NCI-H526 (cell line): ENCODE measurements at regions not wholly inside any gene's neighbourhood (a gene's known extent, or its start where the extent isn't known, plus 50 kb on each side); places are given as distances from the start of the nearest gene placed in this dataset.
A peak's percentile ranks its signal among the peaks of the same experiment; 100 is the strongest.

Experiments
- DNase-seq, 2 experiments: peaks; one replicate each; lab custom pipeline; 2025; lab: John Stamatoyannopoulos, UW

- DNase-seq = no peak
These were observed 157.2 kb upstream of the KAZN start for GRCh38 chr1:14441302-14441741.

- DNase-seq = no peak
These were observed 155.8 kb upstream of the KAZN start for GRCh38 chr1:14442669-14443068.

- peak; percentile 14 to 50 for DNase-seq
These were observed 155.2 kb upstream of the KAZN start for GRCh38 chr1:14443164-14443787.

- DNase-seq = no peak
These were observed 147.3 kb upstream of the KAZN start for GRCh38 chr1:14451217-14451616.

GRCh38 chr1:14452551-14452950 is 145.9 kb upstream of the KAZN start:
- no peak for DNase-seq

- DNase-seq = no peak
These were observed 138.3 kb upstream of the KAZN start for GRCh38 chr1:14460173-14460572.

GRCh38 chr1:14462851-14463250 is 135.6 kb upstream of the KAZN start:
- peak in 1 of 2 experiments; percentile 9 for DNase-seq

GRCh38 chr1:14466006-14466405 is 132.5 kb upstream of the KAZN start:
- DNase-seq = peak; percentile 76 to 77

- DNase-seq = no peak
These were observed 131.4 kb upstream of the KAZN start for GRCh38 chr1:14467112-14467511.

GRCh38 chr1:14468751-14469150 is 129.7 kb upstream of the KAZN start:
- DNase-seq = no peak

- DNase-seq = no peak
These were observed 127.7 kb upstream of the KAZN start for GRCh38 chr1:14470802-14471201.

- no peak for DNase-seq
These were observed 123.6 kb upstream of the KAZN start for GRCh38 chr1:14474856-14475255.

GRCh38 chr1:14476170-14476955 is 122.1 kb upstream of the KAZN start:
- no peak for DNase-seq

GRCh38 chr1:14478120-14478519 is 120.4 kb upstream of the KAZN start:
- no peak for DNase-seq

GRCh38 chr1:14479865-14480264 is 118.6 kb upstream of the KAZN start:
- DNase-seq = no peak

- DNase-seq = no peak
These were observed 115.6 kb upstream of the KAZN start for GRCh38 chr1:14482784-14483450.

GRCh38 chr1:14485285-14485684 is 113.2 kb upstream of the KAZN start:
- no peak for DNase-seq

GRCh38 chr1:14486401-14487201 is 111.9 kb upstream of the KAZN start:
- no peak for DNase-seq

- DNase-seq = no peak
These were observed 110.8 kb upstream of the KAZN start for GRCh38 chr1:14487671-14488070.

GRCh38 chr1:14494911-14495310 is 103.6 kb upstream of the KAZN start:
- no peak for DNase-seq

- no peak for DNase-seq
These were observed 103.1 kb upstream of the KAZN start for GRCh38 chr1:14495381-14495780.

- no peak for DNase-seq
These were observed 102.5 kb upstream of the KAZN start for GRCh38 chr1:14495996-14496395.
